Activated CD8-positive, alpha-beta memory T cell treated with anti-CD3 and anti-CD28 coated beads, Interleukin-2, amount 50 U/mL, for 4 hours (primary cell): ENCODE measurements at regions not wholly inside any gene's neighbourhood (a gene's known extent, or its start where the extent isn't known, plus 50 kb on each side); places are given as distances from the start of the nearest gene placed in this dataset.
"Not testable (repeated sequence)": the region's sequence is repeated elsewhere in the genome, so short reads cannot be mapped to it uniquely, and the experiment has no call there.

ENCODE experiments used
- DNase-seq: peaks from one replicate; pipeline ENCODE4 v3.0.0-alpha.2; 2020

GRCh38 chr20:57110121-57111027 is 156.1 kb downstream of the BMP7 start:
- not testable (repeated sequence) for DNase-seq

DNA sequence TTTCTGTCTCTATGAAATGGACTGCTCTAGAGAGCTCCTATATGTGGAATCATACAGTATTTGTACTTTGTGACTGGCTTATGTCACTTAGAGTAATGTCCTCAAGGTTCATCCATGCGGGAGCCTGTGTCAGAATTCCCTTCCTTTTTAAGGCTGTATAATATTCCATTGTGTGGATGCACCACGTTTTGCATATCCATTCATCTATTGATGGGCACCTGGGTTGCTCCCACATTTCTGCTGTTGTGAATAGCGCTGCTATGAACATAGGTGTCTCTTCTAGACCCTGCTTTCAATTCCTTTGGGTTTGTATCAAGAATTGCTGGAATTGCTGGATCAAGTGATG is 155.4 kb downstream of the BMP7 start:
- no peak for DNase-seq

DNA sequence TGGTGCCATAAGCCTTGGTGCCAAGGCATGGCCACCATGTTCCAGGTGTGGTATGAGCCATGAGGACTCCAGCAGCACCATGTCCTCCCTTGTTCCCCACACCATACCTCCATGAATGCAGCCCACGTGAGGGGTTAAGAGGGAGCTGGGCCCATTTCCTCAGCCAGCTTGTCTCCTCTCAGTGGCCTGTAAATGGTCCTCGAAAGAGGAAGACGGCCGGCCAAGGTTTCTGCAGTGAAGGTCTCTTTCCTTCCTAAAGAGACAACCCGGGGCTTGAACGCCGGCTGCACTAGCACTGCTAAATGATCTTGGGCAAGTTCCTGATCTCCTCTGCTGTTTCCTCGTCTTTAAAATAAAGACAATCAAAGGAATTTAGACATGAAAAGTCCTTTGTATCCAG is 154.0 kb downstream of the BMP7 start:
- DNase-seq, result no peak

- DNase-seq, result no peak
Observed at GRCh38 chr20:57114290-57115005, 152.0 kb downstream of the BMP7 start.

- no peak for DNase-seq
Observed at GRCh38 chr20:57117296-57117695, 149.1 kb downstream of the BMP7 start.

DNA sequence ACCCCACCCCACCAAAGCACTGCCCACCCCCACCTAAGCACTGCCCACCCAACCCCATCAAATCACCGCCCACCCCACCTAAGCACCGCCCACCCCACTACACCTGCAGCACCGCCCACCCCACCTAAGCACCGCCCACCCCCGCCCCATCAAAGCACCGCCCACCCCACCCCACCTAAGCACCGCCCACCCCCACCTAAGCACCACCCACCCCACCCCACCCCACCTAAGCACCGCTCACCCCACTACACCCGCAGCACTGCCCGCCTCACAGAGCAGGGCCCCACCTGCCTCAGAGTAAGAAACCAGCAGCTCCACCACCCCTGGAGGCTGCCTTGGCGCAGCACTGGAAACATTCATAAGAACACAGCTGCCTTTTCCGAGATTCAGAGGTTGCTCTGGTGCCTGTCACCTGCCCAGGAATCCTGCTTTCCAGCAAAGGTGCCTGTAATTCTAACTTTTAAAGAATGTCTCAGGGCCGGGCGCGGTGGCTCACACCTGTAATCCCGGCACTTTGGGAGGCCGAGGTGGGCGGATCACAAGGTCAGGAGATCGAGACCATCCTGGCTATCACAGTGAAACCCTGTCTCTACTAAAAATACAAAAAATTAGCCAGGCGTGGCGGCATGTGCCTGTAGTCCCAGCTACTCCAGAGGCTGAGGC is 148.2 kb downstream of the BMP7 start:
- DNase-seq, result no peak
